Prostate gland (tissue), 2 donors: ENCODE measurements at regions not wholly inside any gene's neighbourhood (a gene's known extent, or its start where the extent isn't known, plus 50 kb on each side); places are given as distances from the start of the nearest gene placed in this dataset.

Experiments
- CTCF ChIP-seq, 4 experiments: fragments of 200-600 bp in 2 of 4; fragments of 450-650 bp in 2 of 4; sonication (generic) in 2 of 4; IDR thresholded peaks; 1 replicate in 3 of 4; 2 replicates in 1 of 4; pipeline ENCODE4 v1.5.1; 2016 to 2019; ENCODE audit warnings: antibody characterized with exemption in 4 of 4, mild to moderate bottlenecking in 2 of 4, moderate library complexity in 2 of 4
- POLR2AphosphoS5 ChIP-seq: sonication (generic); formaldehyde crosslinking; IDR thresholded peaks from one replicate; pipeline ENCODE4 v1.6.1; 2017; ENCODE audit warnings: antibody characterized with exemption

GRCh38 chr7:134368851-134369544 is 52.3 kb upstream of the SLC35B4 start:
- no peak for TF ChIP-seq CTCF (IDR thresholded peaks at IDR 0.05)
- peak; percentile 38 for TF ChIP-seq POLR2AphosphoS5
